Natural killer cell treated with Interleukin-12 subunit alpha and Interleukin-12 subunit beta and Interleukin-15 and Interleukin-18, amount 100 ng/mL, for 72 hours (primary cell): ENCODE measurements at regions not wholly inside any gene's neighbourhood (a gene's known extent, or its start where the extent isn't known, plus 50 kb on each side); places are given as distances from the start of the nearest gene placed in this dataset.
A peak's percentile ranks its signal among the peaks of the same experiment; 100 is the strongest.

ENCODE experiments used
- ATAC-seq, 2 donors: fragments of 150-1000 bp; cut with Tn5 transposase in 1 of 2; sonication (Bioruptor Pico), chemical (Tn5 transposase) in 1 of 2; 2 replicates each; pipeline ENCODE4 v1.10.0; 2021
- DNase-seq: peaks from one replicate; pipeline ENCODE4 v3.0.0; 2022; ENCODE audit warnings: low spot score
- H3K27ac Mint-ChIP-seq, 2 donors: 1 replicate in 1 of 2; 2 replicates in 1 of 2; pipeline ENCODE4 v1.8.0; 2022; ENCODE audit warnings: mixed read lengths in 2 of 2, mild to moderate bottlenecking in 1 of 2, moderate library complexity in 1 of 2
- H3K27me3 Mint-ChIP-seq, 2 donors: 1 replicate in 1 of 2; 2 replicates in 1 of 2; pipeline ENCODE4 v1.8.0; 2022; ENCODE audit warnings: mixed read lengths in 2 of 2
- H3K36me3 Mint-ChIP-seq: one replicate; pipeline ENCODE4 v1.8.0; 2022; ENCODE audit warnings: mixed read lengths
- H3K4me1 Mint-ChIP-seq, 2 donors: 1 replicate in 1 of 2; 2 replicates in 1 of 2; pipeline ENCODE4 v1.8.0; 2022; ENCODE audit warnings: low read depth in 2 of 2, mixed read lengths in 2 of 2, mild to moderate bottlenecking in 1 of 2
- H3K4me3 Mint-ChIP-seq: one replicate; pipeline ENCODE4 v1.8.0; 2022; ENCODE audit warnings: mixed read lengths
- H3K9me3 Mint-ChIP-seq: 2 replicates; pipeline ENCODE4 v1.8.0; 2022; ENCODE audit warnings: mixed read lengths

DNA sequence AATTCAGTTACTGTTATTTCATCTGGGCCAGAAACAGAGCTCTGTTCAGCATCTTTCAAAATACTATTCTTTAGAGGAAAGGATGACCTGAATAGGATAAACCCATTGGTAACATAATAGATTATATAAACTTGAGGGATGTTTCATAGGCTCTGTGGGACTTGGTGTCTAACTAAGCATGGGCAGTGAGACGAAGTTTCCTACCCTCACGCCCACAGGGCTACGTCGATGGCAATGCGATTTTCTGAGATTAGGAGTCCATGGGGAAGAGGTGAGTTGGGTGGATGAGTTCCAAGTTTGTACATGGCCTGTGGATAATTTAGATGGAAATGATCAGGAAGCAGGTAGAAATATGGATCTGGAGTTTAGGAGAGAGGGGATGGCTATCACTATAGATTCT, 115.2 kb upstream of the TBL1XR1 start:
- no peak overlapping the region for H3K4me3 Mint-ChIP-seq
- no peak for DNase-seq
- H3K4me1 Mint-ChIP-seq = peaks cover 8 to 9% of the 10 kb centered on the region in 2 donors
- ATAC-seq = no peak
- H3K27me3 Mint-ChIP-seq = no peaks in the 10 kb centered on the region
- H3K9me3 Mint-ChIP-seq = peaks cover 7% of the 10 kb centered on the region
- peaks cover 8% of the 10 kb centered on the region for H3K36me3 Mint-ChIP-seq
- H3K27ac Mint-ChIP-seq = no peak overlapping the region

DNA sequence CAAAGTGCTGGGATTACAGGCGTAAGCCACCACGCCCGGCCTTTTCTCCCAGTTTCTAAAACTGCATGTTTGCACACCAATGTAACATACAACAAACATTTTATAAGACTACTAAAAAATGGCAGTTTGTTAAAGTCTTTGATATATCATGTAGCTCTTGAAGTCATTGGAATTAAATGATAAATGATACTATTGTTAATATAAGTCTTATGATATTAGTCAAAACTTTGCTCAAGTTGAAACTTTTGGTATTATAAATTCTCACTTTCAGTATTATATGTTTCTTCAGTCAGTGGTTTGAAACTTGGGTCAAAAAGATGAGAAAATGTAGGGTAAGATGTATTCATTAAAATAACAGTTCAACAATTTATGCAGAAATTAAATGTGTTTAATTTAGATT, 117.6 kb upstream of the TBL1XR1 start:
- DNase-seq (no peak), ATAC-seq (peak in 1 of 2 donors; percentile 68)
- peaks cover 8% of the 10 kb centered on the region for H3K36me3 Mint-ChIP-seq
- peaks cover 7% of the 10 kb centered on the region for H3K9me3 Mint-ChIP-seq
- H3K27me3 Mint-ChIP-seq = no peaks in the 10 kb centered on the region
- H3K27ac Mint-ChIP-seq = peak overlapping the region; percentile 72 to 73
- peak overlapping the region; percentile 54 for H3K4me3 Mint-ChIP-seq
- H3K4me1 Mint-ChIP-seq = peaks cover 17 to 18% of the 10 kb centered on the region in 2 donors

DNA sequence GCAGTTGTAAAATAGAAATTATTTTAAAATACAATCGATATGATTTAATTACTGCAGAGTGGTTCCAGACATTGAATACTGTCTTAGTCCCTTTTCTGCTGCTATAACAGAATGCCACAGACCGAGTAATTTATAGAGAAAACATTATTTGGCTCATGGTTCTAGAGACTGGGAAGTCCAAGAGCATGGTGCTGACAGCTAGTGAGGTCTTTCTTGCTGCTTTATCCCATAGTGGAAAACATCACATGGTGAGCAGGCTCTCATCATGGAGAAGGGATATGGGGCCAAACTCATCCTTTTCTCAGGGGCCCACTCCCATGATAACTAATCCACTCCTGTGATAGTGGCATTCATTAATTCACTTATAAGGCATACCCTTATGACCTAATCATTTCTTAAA, 120.0 kb upstream of the TBL1XR1 start:
- ATAC-seq = no peak
- no peak overlapping the region for H3K4me3 Mint-ChIP-seq
- peaks cover 31 to 33% of the 10 kb centered on the region in 2 donors for H3K4me1 Mint-ChIP-seq
- no peak for DNase-seq
- no peaks in the 10 kb centered on the region for H3K27me3 Mint-ChIP-seq
- H3K36me3 Mint-ChIP-seq = peaks cover 5% of the 10 kb centered on the region
- H3K27ac Mint-ChIP-seq = peak overlapping the region in 1 of 2 donors; percentile 58
- peaks cover 5% of the 10 kb centered on the region for H3K9me3 Mint-ChIP-seq

DNA sequence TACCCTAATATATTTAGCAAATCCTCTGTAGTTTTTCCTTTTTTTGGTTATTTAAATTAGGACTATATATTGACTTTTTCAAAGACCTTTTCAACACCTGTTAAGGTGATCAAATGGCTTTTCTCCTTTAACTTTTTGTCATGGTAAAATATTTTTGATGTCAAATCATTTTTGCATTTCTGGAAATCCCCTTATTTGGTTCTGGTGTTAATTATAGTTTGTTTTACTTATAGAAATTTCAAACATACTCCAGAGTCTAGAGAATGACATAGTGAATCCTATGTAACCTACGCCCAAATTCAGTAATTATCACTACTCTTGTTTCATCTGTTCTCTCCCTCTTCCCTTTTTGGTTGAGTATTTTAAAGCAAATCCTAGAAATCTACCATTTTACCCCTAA, 121.3 kb upstream of the TBL1XR1 start:
- H3K36me3 Mint-ChIP-seq = no peaks in the 10 kb centered on the region
- peak overlapping the region; percentile 14 for H3K4me3 Mint-ChIP-seq
- H3K27ac Mint-ChIP-seq = peak overlapping the region in 1 of 2 donors; percentile 58
- no peaks in the 10 kb centered on the region for H3K9me3 Mint-ChIP-seq
- DNase-seq (no peak), ATAC-seq (no peak)
- peaks cover 32 to 35% of the 10 kb centered on the region in 2 donors for H3K4me1 Mint-ChIP-seq
- H3K27me3 Mint-ChIP-seq = no peaks in the 10 kb centered on the region

DNA sequence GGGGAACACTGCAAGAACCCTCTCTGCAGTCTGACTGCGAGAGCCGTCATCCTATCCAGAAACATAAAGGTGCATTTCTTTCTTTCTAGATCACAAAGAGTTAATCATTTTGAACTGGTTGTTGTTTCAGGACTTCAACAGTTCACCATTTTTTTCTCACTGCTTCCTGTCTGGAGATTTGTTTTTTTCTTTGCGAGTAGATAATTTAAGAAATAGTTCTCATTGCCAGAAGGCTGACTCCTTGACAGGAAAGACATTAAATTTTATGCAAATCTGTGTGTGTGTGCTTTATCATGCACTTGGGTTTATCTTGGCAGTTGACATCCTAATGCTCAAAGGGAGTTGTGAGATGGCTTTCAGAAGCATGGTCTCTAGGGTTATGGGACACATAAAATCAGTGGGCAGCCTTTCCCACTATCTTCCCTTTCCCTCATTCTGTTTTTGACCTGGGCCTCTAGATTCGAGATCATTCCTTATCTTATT, 123.5 kb upstream of the TBL1XR1 start:
- H3K9me3 Mint-ChIP-seq = no peaks in the 10 kb centered on the region
- H3K4me1 Mint-ChIP-seq = peaks cover 29 to 32% of the 10 kb centered on the region in 2 donors
- DNase-seq (no peak), ATAC-seq (peak; percentile 48 to 55)
- no peaks in the 10 kb centered on the region for H3K36me3 Mint-ChIP-seq
- H3K4me3 Mint-ChIP-seq = peak overlapping the region; percentile 23
- H3K27ac Mint-ChIP-seq = peak overlapping the region; percentile 47 to 68
- H3K27me3 Mint-ChIP-seq = no peaks in the 10 kb centered on the region

DNA sequence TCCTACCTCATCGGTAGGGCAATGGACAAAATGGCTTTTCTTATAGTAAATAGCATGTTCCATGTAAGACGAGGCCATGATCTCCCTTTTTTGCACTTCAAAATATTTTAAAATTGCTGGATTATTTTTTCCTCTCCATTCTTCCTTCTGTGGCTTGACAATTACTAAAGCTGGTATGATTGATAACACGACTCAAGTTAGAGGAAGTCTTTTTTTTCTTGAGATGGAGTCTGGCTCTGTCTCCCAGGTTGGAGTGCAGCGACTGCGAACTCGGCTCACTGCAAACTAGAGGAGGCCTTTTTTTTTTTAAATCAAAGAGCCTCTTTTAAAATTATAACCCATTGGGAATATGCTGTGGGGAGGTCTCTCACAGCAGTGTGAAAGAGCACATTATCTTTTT, 124.5 kb upstream of the TBL1XR1 start:
- no peak for ATAC-seq

DNA sequence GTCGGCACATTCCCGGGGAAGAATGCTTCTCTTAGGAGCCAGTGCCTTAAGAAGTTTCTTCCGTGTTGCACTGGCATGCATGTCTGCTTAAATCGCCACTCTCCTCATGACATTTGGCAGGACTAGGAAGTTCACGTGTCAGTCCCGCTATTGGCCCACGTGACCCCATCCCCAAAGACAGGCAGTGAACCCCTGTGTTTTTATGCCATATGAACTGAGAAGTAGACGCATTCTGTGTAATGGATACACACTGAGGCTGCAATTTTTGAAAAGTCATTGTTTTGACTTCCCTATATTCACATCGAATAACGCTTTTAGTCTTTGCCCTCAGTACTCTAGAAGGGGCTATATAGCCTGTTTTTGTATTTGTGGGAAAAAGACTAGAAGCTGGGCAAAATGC, 125.6 kb upstream of the TBL1XR1 start:
- Mint-ChIP-seq H3K9me3 (no peaks in the 10 kb centered on the region), H3K36me3 (no peaks in the 10 kb centered on the region), H3K27me3 (no peaks in the 10 kb centered on the region), H3K4me3 (no peak overlapping the region), H3K27ac (no peak overlapping the region), H3K4me1 (peaks cover 24 to 26% of the 10 kb centered on the region in 2 donors)
- DNase-seq = no peak
- ATAC-seq = no peak

More for the DNA sequence above, 124.5 kb upstream of the TBL1XR1 start:
- peaks cover 29 to 32% of the 10 kb centered on the region in 2 donors for H3K4me1 Mint-ChIP-seq
- peak overlapping the region; percentile 15 for H3K4me3 Mint-ChIP-seq
- H3K27me3 Mint-ChIP-seq = no peaks in the 10 kb centered on the region
- no peaks in the 10 kb centered on the region for H3K9me3 Mint-ChIP-seq
- DNase-seq = no peak
- no peaks in the 10 kb centered on the region for H3K36me3 Mint-ChIP-seq
- peak overlapping the region; percentile 47 to 68 for H3K27ac Mint-ChIP-seq

DNA sequence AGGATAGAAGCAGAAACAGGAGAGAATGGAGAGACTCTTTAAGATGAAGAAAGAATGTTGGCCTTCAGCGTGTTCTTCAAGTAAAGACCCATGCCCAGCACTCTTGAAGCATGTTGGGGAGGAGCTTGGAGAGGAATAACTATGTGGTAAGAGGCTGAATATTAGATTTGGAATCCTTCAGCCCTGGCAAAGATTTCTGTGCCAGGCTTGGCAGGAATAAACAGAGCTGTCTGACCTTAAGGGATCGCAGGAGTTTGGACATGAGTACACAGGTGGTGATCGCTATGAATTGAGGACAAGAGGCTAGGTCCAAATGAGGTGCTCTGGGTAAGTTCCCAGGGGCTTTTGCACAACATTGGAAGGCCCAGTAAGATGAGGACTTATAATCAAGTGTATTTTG, 132.6 kb upstream of the TBL1XR1 start:
- no peak for ATAC-seq

DNA sequence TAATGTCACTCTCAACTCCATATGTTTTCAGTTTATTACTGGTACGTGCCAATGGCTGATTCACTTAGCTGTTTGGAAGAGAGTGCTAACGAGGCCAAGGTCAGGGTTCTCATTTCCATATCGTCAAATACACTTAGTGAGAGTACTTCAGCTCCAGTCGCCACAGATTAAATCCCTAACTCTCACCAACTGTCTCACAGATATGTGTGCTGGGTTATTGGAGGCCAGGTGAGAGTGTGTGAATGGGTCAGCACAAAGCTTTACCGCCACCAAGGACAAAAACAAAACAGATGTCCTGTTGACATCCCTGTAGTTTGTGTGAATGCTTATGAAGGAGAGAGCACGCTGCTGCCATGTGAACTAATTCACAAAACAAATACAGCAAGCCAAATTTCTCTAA, 133.5 kb upstream of the TBL1XR1 start:
- Mint-ChIP-seq H3K9me3 (no peaks in the 10 kb centered on the region), H3K4me3 (no peak overlapping the region), H3K27ac (no peak overlapping the region), H3K4me1 (peaks cover 31 to 34% of the 10 kb centered on the region in 2 donors), H3K27me3 (no peaks in the 10 kb centered on the region), H3K36me3 (peaks cover 8% of the 10 kb centered on the region)
- no peak for DNase-seq
- ATAC-seq = no peak

More for the DNA sequence above, 132.6 kb upstream of the TBL1XR1 start:
- no peak overlapping the region for H3K27ac Mint-ChIP-seq
- no peak for DNase-seq
- H3K9me3 Mint-ChIP-seq = no peaks in the 10 kb centered on the region
- no peaks in the 10 kb centered on the region for H3K27me3 Mint-ChIP-seq
- H3K4me1 Mint-ChIP-seq = peaks cover 23 to 27% of the 10 kb centered on the region in 2 donors
- peaks cover 2% of the 10 kb centered on the region for H3K36me3 Mint-ChIP-seq
- H3K4me3 Mint-ChIP-seq = no peak overlapping the region

DNA sequence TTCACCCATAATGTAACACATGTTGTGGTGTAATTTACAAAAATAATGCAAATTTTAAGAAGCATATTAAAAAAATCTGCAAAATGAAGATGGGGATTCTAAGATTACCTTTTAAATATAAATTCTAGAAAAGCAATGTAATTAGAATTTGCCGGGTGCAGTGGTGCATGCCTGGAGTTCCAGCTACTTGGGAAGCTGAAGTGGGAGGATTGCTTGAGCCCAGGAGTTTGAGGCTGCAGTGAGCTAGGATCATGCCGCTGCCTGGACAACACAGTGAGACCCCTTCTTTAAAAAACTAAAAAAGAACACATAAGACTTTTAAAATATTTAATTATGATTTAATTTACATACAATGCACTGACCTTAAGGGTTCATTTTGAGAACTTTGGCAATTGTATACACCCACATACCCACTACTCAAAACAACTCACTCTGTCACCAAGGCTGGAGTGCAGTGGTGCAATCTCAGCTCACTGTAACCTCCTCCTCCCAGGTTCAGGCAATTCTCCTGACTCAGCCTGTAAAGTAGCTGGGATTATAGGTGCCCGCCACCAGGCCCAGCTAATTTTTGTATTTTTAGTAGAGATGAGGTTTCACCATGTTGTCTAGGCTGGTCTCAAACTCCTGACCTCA, 134.0 kb upstream of the TBL1XR1 start:
- peaks cover 8% of the 10 kb centered on the region for H3K36me3 Mint-ChIP-seq
- H3K9me3 Mint-ChIP-seq = no peaks in the 10 kb centered on the region
- ATAC-seq (no peak), DNase-seq (no peak)
- H3K27ac Mint-ChIP-seq = no peak overlapping the region
- no peaks in the 10 kb centered on the region for H3K27me3 Mint-ChIP-seq
- peaks cover 35 to 39% of the 10 kb centered on the region in 2 donors for H3K4me1 Mint-ChIP-seq
- H3K4me3 Mint-ChIP-seq = no peak overlapping the region

DNA sequence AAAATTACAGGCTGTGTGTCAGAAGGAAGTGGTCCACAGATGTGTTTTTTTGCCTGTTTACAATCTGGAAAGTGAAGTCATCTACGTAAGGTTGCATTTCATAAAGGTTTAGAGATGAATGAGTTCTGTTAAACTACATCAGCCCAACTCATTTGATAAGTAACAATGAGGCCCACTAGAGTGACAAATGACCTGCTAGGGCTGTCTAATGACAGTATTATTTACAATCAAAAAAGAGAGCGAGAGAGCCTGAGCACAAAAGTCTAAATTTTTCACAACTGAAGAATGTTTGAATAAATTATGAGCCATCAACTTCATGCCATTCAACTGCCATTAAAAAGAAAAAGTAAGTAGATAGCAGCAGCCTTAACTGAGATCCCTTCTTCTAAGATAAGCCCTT, 135.7 kb upstream of the TBL1XR1 start:
- peak overlapping the region; percentile 60 for H3K4me3 Mint-ChIP-seq
- DNase-seq (no peak), ATAC-seq (no peak)
- H3K4me1 Mint-ChIP-seq = peaks cover 46 to 51% of the 10 kb centered on the region in 2 donors
- H3K9me3 Mint-ChIP-seq = no peaks in the 10 kb centered on the region
- peaks cover 8% of the 10 kb centered on the region for H3K36me3 Mint-ChIP-seq
- H3K27me3 Mint-ChIP-seq = no peaks in the 10 kb centered on the region
- H3K27ac Mint-ChIP-seq = peak overlapping the region; percentile 71 to 83

DNA sequence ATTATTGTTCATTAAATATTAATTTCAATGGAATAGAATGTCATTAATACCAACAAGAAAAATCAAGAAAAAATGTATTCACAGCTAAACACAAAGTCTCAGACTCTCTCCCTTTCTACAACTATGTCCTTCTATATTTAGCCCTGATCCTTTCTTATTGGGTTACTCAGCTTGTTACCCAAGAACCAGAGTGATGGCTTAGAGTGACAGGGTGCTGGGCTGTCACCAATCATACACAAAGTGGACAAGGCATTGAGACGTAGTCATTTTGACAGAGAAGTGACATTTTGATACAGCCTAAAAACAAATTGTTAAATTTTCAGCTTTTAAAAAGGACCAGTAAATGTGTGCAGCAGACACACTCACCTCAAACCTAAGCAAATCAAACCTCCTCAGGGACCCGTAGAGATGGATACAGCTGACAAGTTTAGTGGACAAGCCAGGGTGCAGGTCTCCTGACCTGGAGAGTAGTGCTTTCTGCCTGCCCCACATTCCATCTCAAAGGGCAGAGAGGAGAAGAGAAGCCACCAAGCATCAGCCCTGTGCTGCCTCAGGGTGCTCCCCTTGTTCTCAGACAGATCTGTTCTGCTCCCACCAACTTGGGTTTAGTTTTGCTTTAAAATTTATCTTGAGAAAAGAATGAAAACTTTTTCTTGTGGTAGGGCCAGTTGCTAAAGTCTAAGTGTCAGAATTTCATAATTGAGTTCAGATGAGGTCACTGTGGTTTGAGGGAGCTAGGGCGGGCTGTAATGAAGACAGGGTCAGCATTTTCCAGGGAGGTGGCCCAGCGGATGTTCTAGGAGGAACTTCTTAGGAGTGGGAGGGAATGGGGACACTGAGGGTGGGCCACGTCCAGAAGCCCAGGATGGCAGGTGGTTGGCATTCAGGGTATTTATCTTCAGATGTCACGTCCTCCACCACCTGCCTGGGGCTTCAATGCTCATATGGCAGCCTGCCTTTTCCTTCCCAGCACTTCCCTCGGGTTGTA, 136.5 kb upstream of the TBL1XR1 start:
- DNase-seq (no peak), ATAC-seq (peak; percentile 56 to 72)
- Mint-ChIP-seq H3K27ac (peak overlapping the region; percentile 71 to 83), H3K27me3 (no peaks in the 10 kb centered on the region), H3K4me1 (peaks cover 52 to 59% of the 10 kb centered on the region in 2 donors), H3K4me3 (peak overlapping the region; percentile 53), H3K36me3 (peaks cover 8% of the 10 kb centered on the region), H3K9me3 (no peaks in the 10 kb centered on the region)

DNA sequence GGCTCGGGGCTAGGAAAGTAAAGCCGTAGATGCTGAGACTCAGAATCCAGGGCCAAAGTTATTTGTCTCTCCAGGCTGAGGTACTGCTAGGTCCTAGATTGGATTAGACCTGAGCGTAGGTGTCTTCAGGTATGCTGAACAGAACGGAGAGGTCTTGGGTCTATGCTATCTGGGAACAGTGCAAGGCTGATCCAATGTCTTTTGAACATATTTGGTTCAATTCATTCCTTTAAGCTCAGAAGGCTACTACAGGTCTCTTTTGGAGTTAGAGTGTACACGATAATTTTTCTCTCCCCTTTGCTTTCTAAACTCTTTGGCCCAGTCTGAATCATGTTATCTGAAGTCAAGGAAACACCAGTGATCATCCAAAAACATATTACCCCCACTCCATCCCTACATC, 137.5 kb upstream of the TBL1XR1 start:
- Mint-ChIP-seq H3K9me3 (no peaks in the 10 kb centered on the region), H3K27me3 (no peaks in the 10 kb centered on the region), H3K4me3 (no peak overlapping the region), H3K27ac (peak overlapping the region; percentile 71 to 83), H3K36me3 (peaks cover 8% of the 10 kb centered on the region), H3K4me1 (peaks cover 60 to 68% of the 10 kb centered on the region in 2 donors)
- DNase-seq = no peak
- ATAC-seq = no peak

DNA sequence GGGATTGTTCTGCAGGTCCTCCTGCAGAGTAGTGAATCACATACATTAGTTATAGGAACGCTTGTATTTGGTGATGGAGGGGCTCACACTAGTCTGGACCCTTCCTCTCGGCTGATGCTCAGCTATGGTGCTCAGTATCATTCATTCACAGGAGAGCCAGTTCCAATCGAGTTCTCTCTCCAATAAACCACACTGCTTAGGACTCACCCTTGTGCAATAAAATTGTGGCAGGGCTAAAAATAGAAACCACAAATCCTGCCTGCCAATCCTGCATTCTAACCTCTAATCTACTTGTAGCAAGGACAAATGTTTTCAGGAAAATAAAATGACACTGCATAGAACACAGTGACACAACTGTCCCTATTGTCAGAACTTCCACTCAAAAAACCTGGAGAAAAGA, 138.4 kb upstream of the TBL1XR1 start:
- no peaks in the 10 kb centered on the region for H3K9me3 Mint-ChIP-seq

More for the DNA sequence above, 138.4 kb upstream of the TBL1XR1 start:
- Mint-ChIP-seq H3K27ac (peak overlapping the region in 1 of 2 donors; percentile 71), H3K27me3 (no peaks in the 10 kb centered on the region), H3K4me1 (peaks cover 60 to 68% of the 10 kb centered on the region in 2 donors), H3K36me3 (peaks cover 8% of the 10 kb centered on the region), H3K4me3 (no peak overlapping the region)
- DNase-seq = no peak
- no peak for ATAC-seq
